Parathyroid adenoma (tissue), 2 donors: ENCODE measurements at regions not wholly inside any gene's neighbourhood (a gene's known extent, or its start where the extent isn't known, plus 50 kb on each side); places are given as distances from the start of the nearest gene placed in this dataset.

ENCODE experiments used
- H2AFZ ChIP-seq: fragments of 300-600 bp; sonication (generic); one replicate; pipeline ENCODE4 v1.7.0; 2017; ENCODE audit warnings: antibody characterized with exemption, mild to moderate bottlenecking
- H3K27ac ChIP-seq: fragments of 300-600 bp; sonication (generic); one replicate; pipeline ENCODE4 v1.7.0; 2017
- H3K27me3 ChIP-seq: fragments of 300-600 bp; sonication (generic); one replicate; pipeline ENCODE4 v1.7.0; 2017; ENCODE audit warnings: low read length; ENCODE audit not compliant: control insufficient read depth, insufficient read depth
- H3K36me3 ChIP-seq: fragments of 300-600 bp; sonication (generic); one replicate; pipeline ENCODE4 v1.7.0; 2017; ENCODE audit warnings: low read length; ENCODE audit not compliant: control insufficient read depth, insufficient read depth
- H3K4me1 ChIP-seq: fragments of 300-600 bp; sonication (generic); one replicate; pipeline ENCODE4 v1.7.0; 2017; ENCODE audit warnings: control low read depth
- H3K4me2 ChIP-seq: fragments of 300-600 bp; sonication (generic); one replicate; pipeline ENCODE4 v1.7.0; 2017; ENCODE audit warnings: low read length
- H3K4me3 ChIP-seq: fragments of 300-600 bp; sonication (generic); one replicate; pipeline ENCODE4 v1.7.0; 2017; ENCODE audit warnings: low read depth, low read length
- H3K79me2 ChIP-seq: fragments of 300-600 bp; sonication (generic); one replicate; pipeline ENCODE4 v1.7.0; 2017; ENCODE audit warnings: control low read depth
- H3K9ac ChIP-seq: fragments of 300-600 bp; sonication (generic); one replicate; pipeline ENCODE4 v1.7.0; 2017; ENCODE audit warnings: mild to moderate bottlenecking
- H3K9me3 ChIP-seq: fragments of 300-600 bp; sonication (generic); one replicate; pipeline ENCODE4 v1.7.0; 2017; ENCODE audit warnings: low read length; ENCODE audit not compliant: control insufficient read depth
- CTCF ChIP-seq: fragments of 300-600 bp; sonication (generic); IDR thresholded peaks from one replicate; pipeline ENCODE4 v1.7.0; 2017; ENCODE audit warnings: antibody characterized with exemption, mild to moderate bottlenecking
- donor health status: primary hyperparathyroidism.

- H3K4me3 ChIP-seq = no peak overlapping the region
- no peak overlapping the region for H3K27ac ChIP-seq
- H3K4me1 ChIP-seq = no peaks in the 10 kb centered on the region
- H3K9ac ChIP-seq = no peak overlapping the region
- H3K79me2 ChIP-seq = no peaks in the 10 kb centered on the region
- no peaks in the 10 kb centered on the region for H3K9me3 ChIP-seq
- no peak overlapping the region for H3K4me2 ChIP-seq
- H3K36me3 ChIP-seq = no peaks in the 10 kb centered on the region
- no peak overlapping the region for H2AFZ ChIP-seq
- no peak for TF ChIP-seq CTCF
- no peaks in the 10 kb centered on the region for H3K27me3 ChIP-seq
These were observed 111.9 kb downstream of the EFNB2 start for GRCh38 chr13:106423530-106423929.

DNA sequence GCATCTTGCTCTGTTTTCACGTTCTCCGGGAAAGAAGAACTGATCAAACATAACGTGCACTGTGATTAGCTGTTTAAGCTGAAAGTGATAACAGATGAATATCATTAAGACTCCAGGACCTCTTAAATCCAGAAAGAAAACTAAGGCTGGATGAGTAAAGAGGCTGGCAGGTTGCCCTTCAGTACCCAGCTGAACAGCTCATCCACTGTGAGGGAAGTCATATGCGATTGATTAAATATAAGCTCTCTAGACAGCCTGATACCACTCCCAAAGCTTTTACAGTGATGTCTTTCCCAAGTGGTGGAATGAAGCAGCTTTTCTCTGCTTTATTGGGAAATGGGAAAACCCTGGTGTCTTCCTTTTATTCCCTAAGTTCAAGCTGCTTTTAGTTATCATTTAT is 116.9 kb downstream of the EFNB2 start:
- no peak overlapping the region for H3K9ac ChIP-seq

GRCh38 chr13:106417467-106418110 is 117.9 kb downstream of the EFNB2 start:
- no peaks in the 10 kb centered on the region for H3K9me3 ChIP-seq
- no peaks in the 10 kb centered on the region for H3K27me3 ChIP-seq
- H3K4me2 ChIP-seq = no peak overlapping the region
- H3K36me3 ChIP-seq = no peaks in the 10 kb centered on the region
- no peak overlapping the region for H3K4me3 ChIP-seq
- H3K9ac ChIP-seq = no peak overlapping the region
- no peak overlapping the region for H3K27ac ChIP-seq
- no peak for TF ChIP-seq CTCF
- H3K4me1 ChIP-seq = no peaks in the 10 kb centered on the region
- no peaks in the 10 kb centered on the region for H3K79me2 ChIP-seq
- no peak overlapping the region for H2AFZ ChIP-seq

More for the DNA sequence above, 116.9 kb downstream of the EFNB2 start:
- no peak for TF ChIP-seq CTCF
- no peaks in the 10 kb centered on the region for H3K9me3 ChIP-seq
- H2AFZ ChIP-seq = no peak overlapping the region
- no peaks in the 10 kb centered on the region for H3K27me3 ChIP-seq
- no peak overlapping the region for H3K4me2 ChIP-seq
- H3K27ac ChIP-seq = no peak overlapping the region
- no peaks in the 10 kb centered on the region for H3K4me1 ChIP-seq
- no peaks in the 10 kb centered on the region for H3K36me3 ChIP-seq
- H3K79me2 ChIP-seq = no peaks in the 10 kb centered on the region
- H3K4me3 ChIP-seq = no peak overlapping the region

DNA sequence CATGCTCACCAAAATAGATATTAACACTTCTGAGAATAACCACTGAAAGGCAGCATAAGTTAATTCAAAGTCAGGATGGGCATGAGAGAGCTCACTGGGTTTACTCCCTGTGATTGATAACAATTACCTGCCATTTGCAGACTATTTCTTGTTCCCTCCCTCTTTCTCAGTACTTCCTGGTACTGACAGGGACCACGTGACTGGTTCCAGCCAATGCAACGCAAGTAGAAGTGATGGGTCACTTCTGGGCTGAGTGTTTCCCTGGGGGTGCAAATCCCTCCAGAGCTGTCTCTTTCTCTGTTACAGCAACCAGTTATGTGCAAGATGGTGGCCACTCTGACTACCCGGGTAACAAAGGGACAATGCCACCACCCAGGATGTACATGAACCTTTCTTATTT is 118.8 kb downstream of the EFNB2 start:
- H3K27me3 ChIP-seq = no peaks in the 10 kb centered on the region
- H3K79me2 ChIP-seq = no peaks in the 10 kb centered on the region
- H3K9me3 ChIP-seq = no peaks in the 10 kb centered on the region
- no peak overlapping the region for H2AFZ ChIP-seq
- H3K4me1 ChIP-seq = no peaks in the 10 kb centered on the region
- H3K27ac ChIP-seq = no peak overlapping the region
- H3K4me3 ChIP-seq = no peak overlapping the region
- H3K9ac ChIP-seq = no peak overlapping the region
- H3K36me3 ChIP-seq = no peaks in the 10 kb centered on the region
- no peak overlapping the region for H3K4me2 ChIP-seq
- TF ChIP-seq CTCF = no peak

GRCh38 chr13:106415971-106416370 is 119.5 kb downstream of the EFNB2 start:
- H3K9me3 ChIP-seq = no peaks in the 10 kb centered on the region
- H3K4me1 ChIP-seq = no peaks in the 10 kb centered on the region
- H2AFZ ChIP-seq = no peak overlapping the region
- H3K4me3 ChIP-seq = no peak overlapping the region
- H3K4me2 ChIP-seq = no peak overlapping the region
- H3K9ac ChIP-seq = no peak overlapping the region
- no peak for TF ChIP-seq CTCF
- H3K27ac ChIP-seq = no peak overlapping the region
- H3K36me3 ChIP-seq = no peaks in the 10 kb centered on the region
- no peaks in the 10 kb centered on the region for H3K27me3 ChIP-seq
- no peaks in the 10 kb centered on the region for H3K79me2 ChIP-seq
